ENCODE measurements at regions not wholly inside any gene's neighbourhood (a gene's known extent, or its start where the extent isn't known, plus 50 kb on each side); places are given as distances from the start of the nearest gene placed in this dataset.

DNA sequence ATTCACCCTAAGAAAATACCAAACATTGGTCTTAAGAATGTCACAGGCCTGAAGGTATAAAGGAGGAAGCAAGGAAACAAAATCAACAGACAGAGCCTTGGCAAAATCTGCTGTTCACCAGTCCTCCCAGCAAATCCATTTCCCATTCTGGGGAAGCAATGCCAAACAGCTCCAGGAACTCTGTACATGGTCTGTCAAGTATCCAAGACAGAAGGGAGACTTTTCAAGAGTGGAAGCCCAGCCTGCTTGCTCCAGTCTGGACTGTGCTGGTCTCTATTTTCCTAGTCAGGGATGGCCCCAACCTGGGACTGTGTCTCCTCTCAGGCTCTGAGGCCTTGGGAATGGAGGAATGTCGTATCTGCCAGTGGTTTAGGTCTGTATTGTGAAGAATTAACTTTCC, 251.5 kb downstream of the DAD1 start:
- in situ Hi-C loops (cut with MboI; ENCODE audit: low pct_unique_long_range_greater_than_20kb, low sequenced_read_pairs, unreplicated experiment): no loop called here
- DNase-seq (ENCODE audit: low spot score): no peak
- TF ChIP-seq, protein P1, sequence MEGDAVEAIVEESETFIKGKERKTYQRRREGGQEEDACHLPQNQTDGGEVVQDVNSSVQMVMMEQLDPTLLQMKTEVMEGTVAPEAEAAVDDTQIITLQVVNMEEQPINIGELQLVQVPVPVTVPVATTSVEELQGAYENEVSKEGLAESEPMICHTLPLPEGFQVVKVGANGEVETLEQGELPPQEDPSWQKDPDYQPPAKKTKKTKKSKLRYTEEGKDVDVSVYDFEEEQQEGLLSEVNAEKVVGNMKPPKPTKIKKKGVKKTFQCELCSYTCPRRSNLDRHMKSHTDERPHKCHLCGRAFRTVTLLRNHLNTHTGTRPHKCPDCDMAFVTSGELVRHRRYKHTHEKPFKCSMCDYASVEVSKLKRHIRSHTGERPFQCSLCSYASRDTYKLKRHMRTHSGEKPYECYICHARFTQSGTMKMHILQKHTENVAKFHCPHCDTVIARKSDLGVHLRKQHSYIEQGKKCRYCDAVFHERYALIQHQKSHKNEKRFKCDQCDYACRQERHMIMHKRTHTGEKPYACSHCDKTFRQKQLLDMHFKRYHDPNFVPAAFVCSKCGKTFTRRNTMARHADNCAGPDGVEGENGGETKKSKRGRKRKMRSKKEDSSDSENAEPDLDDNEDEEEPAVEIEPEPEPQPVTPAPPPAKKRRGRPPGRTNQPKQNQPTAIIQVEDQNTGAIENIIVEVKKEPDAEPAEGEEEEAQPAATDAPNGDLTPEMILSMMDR (IDR thresholded peaks at IDR 0.05; ENCODE audit: extremely low read depth, insufficient read depth, missing control alignments): no peak

DNA sequence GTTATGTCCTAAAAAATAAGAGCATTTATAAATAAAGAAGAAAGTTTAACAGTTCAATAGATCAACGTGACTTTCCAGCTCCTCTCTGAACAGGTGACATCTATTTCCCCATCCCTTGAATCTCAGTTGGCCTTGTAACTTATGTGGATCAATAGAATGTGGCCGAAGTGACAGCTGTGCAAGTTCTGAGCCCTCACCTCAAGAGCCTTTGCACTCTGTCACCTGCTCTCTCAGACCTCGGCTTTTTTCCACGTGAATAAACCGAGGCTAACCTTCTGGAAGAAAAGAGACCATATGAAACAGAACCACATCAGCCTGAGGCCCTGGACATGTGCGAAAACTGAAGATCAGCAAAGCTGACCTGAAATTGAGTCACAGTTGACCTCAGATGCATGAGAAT, 253.0 kb downstream of the DAD1 start:
- in situ Hi-C loops (cut with MboI; ENCODE audit: low pct_unique_long_range_greater_than_20kb, low sequenced_read_pairs, unreplicated experiment): no loop called here
- DNase-seq (ENCODE audit: low spot score): no peak
- TF ChIP-seq, protein P1 (IDR thresholded peaks at IDR 0.05; ENCODE audit: extremely low read depth, insufficient read depth, missing control alignments): no peak

DNA sequence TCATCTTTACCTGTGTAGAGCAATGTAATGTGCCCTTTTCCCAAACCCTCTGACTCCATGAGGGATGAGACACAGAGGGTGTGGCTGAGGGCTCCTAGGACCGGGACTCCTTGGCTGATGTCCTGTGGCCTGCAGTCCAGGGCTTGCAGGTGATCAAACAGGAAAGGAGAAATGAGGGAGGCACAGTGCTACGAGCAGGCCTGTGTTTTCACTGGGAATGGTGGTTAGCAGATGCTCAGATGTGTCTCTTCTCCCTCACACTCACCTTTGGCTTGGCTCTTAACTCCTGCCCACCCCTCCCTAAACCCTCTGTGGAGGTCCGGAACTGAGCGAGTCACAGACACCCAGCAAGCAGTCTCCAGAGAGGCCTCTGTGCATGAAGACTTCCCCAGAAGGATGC, 254.4 kb downstream of the DAD1 start:
- TF ChIP-seq, protein P1 (IDR thresholded peaks at IDR 0.05; ENCODE audit: extremely low read depth, insufficient read depth, missing control alignments): no peak
- DNase-seq (ENCODE audit: low spot score): no peak
- in situ Hi-C loops (cut with MboI; ENCODE audit: low pct_unique_long_range_greater_than_20kb, low sequenced_read_pairs, unreplicated experiment): no loop called here

DNA sequence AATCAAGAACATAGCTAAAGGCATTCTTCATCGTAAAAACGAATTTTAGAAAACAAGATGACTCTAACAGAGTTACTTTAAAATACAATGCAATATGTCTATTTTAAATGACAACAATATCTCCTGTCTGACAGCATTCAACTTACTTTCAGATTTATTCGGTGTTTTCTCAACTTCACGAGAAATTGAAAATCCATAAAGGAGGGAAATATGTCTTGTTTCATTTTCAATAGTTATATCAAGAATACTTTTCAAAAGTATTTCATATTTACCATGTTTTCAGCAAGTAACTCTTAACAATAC, 254.8 kb downstream of the DAD1 start:
- in situ Hi-C loops (cut with MboI; ENCODE audit: low pct_unique_long_range_greater_than_20kb, low sequenced_read_pairs, unreplicated experiment): no loop called here
- TF ChIP-seq, protein P1 (IDR thresholded peaks at IDR 0.05; ENCODE audit: extremely low read depth, insufficient read depth, missing control alignments): no peak
- no peak for DNase-seq (ENCODE audit: low spot score)

DNA sequence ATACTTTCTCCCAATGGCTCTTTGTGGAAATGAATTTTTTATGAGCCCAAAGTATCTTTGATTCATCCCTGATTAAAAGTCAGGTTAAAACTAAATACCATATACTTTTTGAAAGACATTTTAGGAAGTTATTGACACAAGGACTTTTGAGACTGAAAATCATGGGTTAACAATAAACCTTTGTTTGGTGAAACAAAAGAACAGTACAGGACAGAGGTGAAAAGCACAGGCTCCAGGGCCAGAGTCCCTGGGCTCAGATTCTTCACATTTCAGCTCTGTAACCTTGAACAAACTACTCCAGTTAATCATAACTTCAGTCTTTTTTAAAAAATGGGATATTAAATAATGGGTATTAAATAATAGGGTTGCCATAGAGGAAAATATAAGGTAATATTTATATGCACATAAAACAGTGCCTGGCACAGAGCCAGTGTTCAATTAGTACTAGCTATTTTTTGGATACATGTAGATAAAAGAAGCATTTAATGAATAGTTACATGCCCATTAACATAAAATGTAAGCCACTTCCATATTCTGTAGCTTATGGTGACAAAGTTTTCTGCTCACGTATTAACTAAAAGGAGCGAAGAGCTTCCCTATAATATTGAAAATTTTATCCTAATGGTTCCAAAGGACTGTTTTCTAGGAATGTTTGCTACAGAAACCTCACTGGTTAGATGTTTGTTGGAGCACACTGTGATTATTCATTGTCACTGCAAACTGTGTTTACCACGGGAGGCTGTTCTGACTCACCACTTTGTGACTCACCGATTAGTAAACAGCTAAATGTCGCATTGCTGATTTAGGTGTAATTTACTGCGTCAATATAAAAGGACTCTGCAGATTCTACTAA, 255.4 kb downstream of the DAD1 start:
- TF ChIP-seq, protein P1 (IDR thresholded peaks at IDR 0.05; ENCODE audit: extremely low read depth, insufficient read depth, missing control alignments): no peak
- DNase-seq (ENCODE audit: low spot score): no peak
- in situ Hi-C loops (cut with MboI; ENCODE audit: low pct_unique_long_range_greater_than_20kb, low sequenced_read_pairs, unreplicated experiment): no loop called here

DNA sequence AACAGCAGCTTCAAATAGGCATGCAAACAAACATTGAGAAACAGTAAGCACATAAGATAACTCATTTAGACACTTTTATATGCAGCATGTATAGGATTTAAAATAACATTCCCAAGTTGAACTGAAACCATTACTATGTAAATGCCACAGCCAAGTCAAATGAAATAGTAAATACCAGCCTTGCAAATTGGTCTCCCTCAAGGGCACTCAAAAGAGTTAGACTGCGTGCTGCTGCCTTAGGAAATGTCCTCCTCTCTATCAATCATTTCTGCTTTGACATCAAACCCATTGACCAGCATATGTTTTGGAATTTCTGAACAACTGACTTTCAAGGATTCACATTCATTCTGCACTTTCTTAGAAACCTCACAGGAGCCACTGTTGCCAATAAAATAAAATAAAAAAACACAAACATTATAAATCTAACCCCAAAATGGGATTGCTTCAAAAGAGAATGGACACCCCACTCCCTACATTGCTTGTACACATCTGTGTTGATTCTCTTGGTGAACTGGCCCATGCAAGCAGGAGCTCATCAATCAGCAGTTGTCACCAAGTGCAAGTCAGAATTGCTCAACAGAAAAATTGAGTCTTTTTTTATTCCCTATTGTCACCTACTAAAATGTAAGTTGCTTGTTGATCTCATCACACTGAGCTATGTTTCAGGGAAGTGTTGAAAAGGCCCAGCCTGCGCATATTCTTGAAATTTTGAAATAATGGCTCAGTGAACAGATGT, 256.2 kb downstream of the DAD1 start:
- no peak for DNase-seq (ENCODE audit: low spot score)
- in situ Hi-C loops (cut with MboI; ENCODE audit: low pct_unique_long_range_greater_than_20kb, low sequenced_read_pairs, unreplicated experiment): no loop called here
- TF ChIP-seq, protein P1 (IDR thresholded peaks at IDR 0.05; ENCODE audit: extremely low read depth, insufficient read depth, missing control alignments): no peak

Measured in GM13977 (cell line).